GM06990 (cell line): ENCODE measurements at regions not wholly inside any gene's neighbourhood (a gene's known extent, or its start where the extent isn't known, plus 50 kb on each side); places are given as distances from the start of the nearest gene placed in this dataset.

Experiments used
- DNase-seq: peaks from one replicate; pipeline ENCODE4 v3.0.0-alpha.2; 2011; ENCODE audit not compliant: insufficient read length; ENCODE audit errors: extremely low read depth
- H3K27me3 ChIP-seq: replicated peaks from 2 replicates; pipeline ENCODE4 v1.6.0; 2011; ENCODE audit warnings: low read length; ENCODE audit not compliant: control insufficient read depth, insufficient read depth
- H3K36me3 ChIP-seq: 2 replicates; pipeline ENCODE4 v1.5.1; 2011; ENCODE audit warnings: low read length; ENCODE audit not compliant: control insufficient read depth, insufficient read depth
- H3K4me3 ChIP-seq: replicated peaks from 2 replicates; pipeline ENCODE4 v1.5.1; 2011; ENCODE audit warnings: low read depth, mild to moderate bottlenecking, control low read depth, low read length
- CTCF ChIP-seq: IDR thresholded peaks from 2 replicates; pipeline ENCODE4 v1.5.1; 2011; ENCODE audit warnings: low read length, control low read depth, mild to moderate bottlenecking, inconsistent platforms; ENCODE audit not compliant: insufficient read depth, poor library complexity, severe bottlenecking

- Histone ChIP-seq H3K36me3 (no peaks in the 10 kb centered on the region), H3K4me3 (no peak overlapping the region)
- DNase-seq, result no peak
Observed at GRCh38 chr3:177744873-177745606, 547.8 kb upstream of the TBL1XR1 start.

GRCh38 chr3:177745607-177746005 lies 548.3 kb upstream of the TBL1XR1 start:
- no peak for TF ChIP-seq CTCF
- Histone ChIP-seq H3K36me3 (no peaks in the 10 kb centered on the region), H3K27me3 (no peaks in the 10 kb centered on the region), H3K4me3 (no peak overlapping the region)
- no peak for DNase-seq

More at GRCh38 chr3:177744873-177745606, 547.8 kb upstream of the TBL1XR1 start:
- H3K27me3 ChIP-seq, result no peaks in the 10 kb centered on the region
- TF ChIP-seq CTCF, result no peak

GRCh38 chr3:177746337-177746933 lies 549.2 kb upstream of the TBL1XR1 start:
- TF ChIP-seq CTCF, result no peak
- DNase-seq, result no peak
- no peak overlapping the region for H3K4me3 ChIP-seq
- no peaks in the 10 kb centered on the region for H3K27me3 ChIP-seq
- no peaks in the 10 kb centered on the region for H3K36me3 ChIP-seq

- no peaks in the 10 kb centered on the region for H3K27me3 ChIP-seq
- no peak for DNase-seq
- no peaks in the 10 kb centered on the region for H3K36me3 ChIP-seq
- H3K4me3 ChIP-seq, result no peak overlapping the region
- TF ChIP-seq CTCF, result no peak
Observed at GRCh38 chr3:177749836-177750235, 552.6 kb upstream of the TBL1XR1 start.

GRCh38 chr3:177750436-177750835 lies 553.2 kb upstream of the TBL1XR1 start:
- Histone ChIP-seq H3K27me3 (no peaks in the 10 kb centered on the region), H3K36me3 (no peaks in the 10 kb centered on the region), H3K4me3 (no peak overlapping the region)
- TF ChIP-seq CTCF, result no peak
- no peak for DNase-seq
